ENCODE measurements at regions not wholly inside any gene's neighbourhood (a gene's known extent, or its start where the extent isn't known, plus 50 kb on each side); places are given as distances from the start of the nearest gene placed in this dataset.
"Not testable (repeated sequence)": the region's sequence is repeated elsewhere in the genome, so short reads cannot be mapped to it uniquely, and the experiment has no call there.

DNA sequence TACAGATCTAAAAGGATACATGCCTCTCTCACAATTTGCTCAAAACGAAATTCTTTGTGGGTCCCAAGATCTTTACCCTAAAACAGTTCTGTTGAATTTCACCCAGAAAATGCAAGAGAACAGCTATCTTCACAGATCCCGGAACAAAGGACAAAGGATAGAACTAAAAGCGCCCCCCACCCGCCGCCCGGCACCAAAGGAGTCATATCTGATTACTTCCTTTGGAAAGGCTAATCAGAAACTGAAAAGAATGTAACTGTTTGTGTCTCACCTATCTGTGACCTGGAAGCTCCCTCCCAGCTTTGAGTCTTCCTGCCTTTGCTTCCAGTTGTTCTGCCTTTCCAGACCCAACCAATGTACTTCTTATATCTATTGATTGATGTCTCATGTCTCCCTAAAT is 247.9 kb upstream of the FAM240B start:
- intact Hi-C loops (cut with micrococcal nuclease; ENCODE audit: unreplicated experiment); H3K9me3 ChIP-seq (ENCODE audit: control insufficient read depth, insufficient read depth, low read depth, low read length); BruUV-seq (replicated peaks); in situ Hi-C loops (cut with HindIII; ENCODE audit: low pct_unique_long_range_greater_than_20kb, low sequenced_read_pairs); ATAC-seq; H3K4me1 ChIP-seq (ENCODE audit: control insufficient read depth, insufficient read depth, low read length); H3K27me3 ChIP-seq (ENCODE audit: control insufficient read depth, insufficient read depth, low read length); H3K27ac ChIP-seq (ENCODE audit: low read length); DNase-seq (ENCODE audit: low read depth, low spot score); CTCF ChIA-PET; POLR2A ChIA-PET; H3K4me3 ChIP-seq (ENCODE audit: low read depth in 2 of 2, low read length in 2 of 2); H3K36me3 ChIP-seq (ENCODE audit: control insufficient read depth, insufficient read depth, low read length): not testable (repeated sequence)

- H3K27me3 ChIP-seq (ENCODE audit: control insufficient read depth, insufficient read depth, low read length); H3K4me3 ChIP-seq (ENCODE audit: low read depth in 2 of 2, low read length in 2 of 2); in situ Hi-C loops (cut with HindIII; ENCODE audit: low pct_unique_long_range_greater_than_20kb, low sequenced_read_pairs); DNase-seq (ENCODE audit: low read depth, low spot score); CTCF ChIA-PET; H3K4me1 ChIP-seq (ENCODE audit: control insufficient read depth, insufficient read depth, low read length); ATAC-seq; H3K27ac ChIP-seq (ENCODE audit: low read length); intact Hi-C loops (cut with micrococcal nuclease; ENCODE audit: unreplicated experiment); H3K9me3 ChIP-seq (ENCODE audit: control insufficient read depth, insufficient read depth, low read depth, low read length); BruUV-seq (replicated peaks); POLR2A ChIA-PET; H3K36me3 ChIP-seq (ENCODE audit: control insufficient read depth, insufficient read depth, low read length): not testable (repeated sequence)
These were observed 247.4 kb upstream of the FAM240B start for GRCh38 chr9:38967285-38967684.

DNA sequence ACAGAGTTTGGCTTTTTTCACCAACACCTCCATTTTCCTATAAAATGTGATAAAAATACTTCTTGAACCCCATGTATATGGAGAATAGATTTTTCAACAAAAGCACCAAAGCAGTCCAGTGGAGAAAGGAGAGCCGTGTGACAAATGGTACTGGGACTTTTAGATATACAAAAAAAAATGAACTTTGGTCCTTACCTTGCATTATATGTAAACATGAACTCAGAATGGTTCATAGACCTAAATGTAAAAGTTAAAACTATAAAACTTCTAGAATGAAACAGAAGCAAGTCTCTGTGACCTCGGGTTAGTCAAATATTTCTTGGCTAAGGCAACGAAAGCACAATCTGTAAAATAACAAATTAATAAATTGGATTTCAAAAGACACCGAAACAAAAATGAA is 239.9 kb upstream of the FAM240B start:
- H3K9me3 ChIP-seq (ENCODE audit: control insufficient read depth, insufficient read depth, low read depth, low read length); H3K27me3 ChIP-seq (ENCODE audit: control insufficient read depth, insufficient read depth, low read length); DNase-seq (ENCODE audit: low read depth, low spot score); CTCF ChIA-PET; ATAC-seq; POLR2A ChIA-PET; in situ Hi-C loops (cut with HindIII; ENCODE audit: low pct_unique_long_range_greater_than_20kb, low sequenced_read_pairs); H3K36me3 ChIP-seq (ENCODE audit: control insufficient read depth, insufficient read depth, low read length); H3K4me1 ChIP-seq (ENCODE audit: control insufficient read depth, insufficient read depth, low read length); BruUV-seq (replicated peaks); H3K4me3 ChIP-seq (ENCODE audit: low read depth in 2 of 2, low read length in 2 of 2); intact Hi-C loops (cut with micrococcal nuclease; ENCODE audit: unreplicated experiment); H3K27ac ChIP-seq (ENCODE audit: low read length): not testable (repeated sequence)

GRCh38 chr9:38955837-38956236 is 235.9 kb upstream of the FAM240B start:
- CTCF ChIA-PET; intact Hi-C loops (cut with micrococcal nuclease; ENCODE audit: unreplicated experiment); H3K4me1 ChIP-seq (ENCODE audit: control insufficient read depth, insufficient read depth, low read length); H3K36me3 ChIP-seq (ENCODE audit: control insufficient read depth, insufficient read depth, low read length); H3K27ac ChIP-seq (ENCODE audit: low read length); in situ Hi-C loops (cut with HindIII; ENCODE audit: low pct_unique_long_range_greater_than_20kb, low sequenced_read_pairs); DNase-seq (ENCODE audit: low read depth, low spot score); BruUV-seq (replicated peaks); H3K27me3 ChIP-seq (ENCODE audit: control insufficient read depth, insufficient read depth, low read length); POLR2A ChIA-PET; H3K9me3 ChIP-seq (ENCODE audit: control insufficient read depth, insufficient read depth, low read depth, low read length); H3K4me3 ChIP-seq (ENCODE audit: low read depth in 2 of 2, low read length in 2 of 2); ATAC-seq: not testable (repeated sequence)

DNA sequence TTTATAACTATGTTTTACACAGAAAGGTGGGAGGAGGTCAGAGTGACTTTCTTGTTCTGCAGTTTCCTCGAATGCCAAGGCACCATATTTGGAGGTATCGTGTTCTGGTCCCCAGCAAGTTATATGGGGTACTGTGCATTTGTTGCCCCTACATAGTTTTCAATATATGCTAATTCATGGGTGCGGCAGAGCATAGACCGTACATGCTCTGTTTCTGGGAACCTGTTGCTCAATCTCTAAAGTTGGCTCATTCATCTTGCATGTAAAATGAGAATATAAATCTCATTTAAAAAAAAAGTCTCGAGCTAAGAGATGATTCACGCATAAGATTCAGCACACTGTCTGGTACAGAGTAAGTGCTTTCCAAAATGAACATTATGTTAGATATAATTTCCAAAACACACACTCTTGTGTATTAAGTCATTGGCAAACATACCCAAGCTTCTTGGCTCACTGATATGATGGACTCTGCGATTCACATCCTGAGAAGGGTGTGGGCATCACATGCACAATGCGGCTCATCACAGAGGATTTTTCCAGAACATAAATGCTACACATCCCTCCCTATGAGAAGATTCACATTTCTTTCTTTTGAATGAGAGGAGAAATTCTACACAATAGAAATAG is 232.9 kb upstream of the FAM240B start:
- H3K27me3 ChIP-seq (ENCODE audit: control insufficient read depth, insufficient read depth, low read length); H3K9me3 ChIP-seq (ENCODE audit: control insufficient read depth, insufficient read depth, low read depth, low read length); H3K36me3 ChIP-seq (ENCODE audit: control insufficient read depth, insufficient read depth, low read length); ATAC-seq; POLR2A ChIA-PET; BruUV-seq (replicated peaks); H3K4me3 ChIP-seq (ENCODE audit: low read depth in 2 of 2, low read length in 2 of 2); H3K4me1 ChIP-seq (ENCODE audit: control insufficient read depth, insufficient read depth, low read length); DNase-seq (ENCODE audit: low read depth, low spot score); intact Hi-C loops (cut with micrococcal nuclease; ENCODE audit: unreplicated experiment); H3K27ac ChIP-seq (ENCODE audit: low read length); in situ Hi-C loops (cut with HindIII; ENCODE audit: low pct_unique_long_range_greater_than_20kb, low sequenced_read_pairs); CTCF ChIA-PET: not testable (repeated sequence)

GRCh38 chr9:38945929-38946570 is 226.1 kb upstream of the FAM240B start:
- BruUV-seq (replicated peaks); in situ Hi-C loops (cut with HindIII; ENCODE audit: low pct_unique_long_range_greater_than_20kb, low sequenced_read_pairs); CTCF ChIA-PET; H3K4me3 ChIP-seq (ENCODE audit: low read depth in 2 of 2, low read length in 2 of 2); intact Hi-C loops (cut with micrococcal nuclease; ENCODE audit: unreplicated experiment); DNase-seq (ENCODE audit: low read depth, low spot score); H3K27ac ChIP-seq (ENCODE audit: low read length); POLR2A ChIA-PET; H3K9me3 ChIP-seq (ENCODE audit: control insufficient read depth, insufficient read depth, low read depth, low read length); H3K27me3 ChIP-seq (ENCODE audit: control insufficient read depth, insufficient read depth, low read length); H3K36me3 ChIP-seq (ENCODE audit: control insufficient read depth, insufficient read depth, low read length); H3K4me1 ChIP-seq (ENCODE audit: control insufficient read depth, insufficient read depth, low read length); ATAC-seq: not testable (repeated sequence)

DNA sequence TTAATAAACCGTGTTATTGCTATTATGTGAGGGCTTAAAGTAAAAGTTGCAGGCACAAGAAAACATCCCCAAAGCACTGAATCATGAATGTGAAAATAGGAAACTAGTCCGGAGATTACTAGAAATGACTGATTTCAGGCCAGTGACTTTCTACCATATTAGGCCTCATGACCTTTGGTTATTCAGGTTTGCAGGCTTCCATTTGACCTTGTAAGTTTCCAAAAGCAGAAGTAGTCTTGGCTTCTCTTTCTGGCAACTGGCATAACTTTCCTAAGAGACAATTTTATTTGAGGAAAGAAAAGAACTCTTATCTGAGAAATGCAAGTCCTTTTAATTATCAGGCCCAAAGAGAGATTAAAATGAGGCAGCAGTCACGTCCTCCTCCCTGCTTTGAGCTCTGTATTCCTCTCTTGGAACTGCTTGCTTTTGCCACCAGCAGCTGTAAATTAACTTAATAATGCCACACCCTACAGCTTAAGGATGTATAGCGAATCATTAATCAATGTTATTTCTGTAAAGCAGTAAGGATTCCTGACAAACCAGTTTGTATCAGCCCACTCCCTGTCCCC is 225.0 kb upstream of the FAM240B start:
- CTCF ChIA-PET; H3K4me3 ChIP-seq (ENCODE audit: low read depth in 2 of 2, low read length in 2 of 2); H3K4me1 ChIP-seq (ENCODE audit: control insufficient read depth, insufficient read depth, low read length); H3K27me3 ChIP-seq (ENCODE audit: control insufficient read depth, insufficient read depth, low read length); in situ Hi-C loops (cut with HindIII; ENCODE audit: low pct_unique_long_range_greater_than_20kb, low sequenced_read_pairs); BruUV-seq (replicated peaks); intact Hi-C loops (cut with micrococcal nuclease; ENCODE audit: unreplicated experiment); ATAC-seq; H3K36me3 ChIP-seq (ENCODE audit: control insufficient read depth, insufficient read depth, low read length); POLR2A ChIA-PET; H3K9me3 ChIP-seq (ENCODE audit: control insufficient read depth, insufficient read depth, low read depth, low read length); DNase-seq (ENCODE audit: low read depth, low spot score); H3K27ac ChIP-seq (ENCODE audit: low read length): not testable (repeated sequence)
